K562 (cell line): ENCODE measurements at regions not wholly inside any gene's neighbourhood (a gene's known extent, or its start where the extent isn't known, plus 50 kb on each side); places are given as distances from the start of the nearest gene placed in this dataset.

Experiments
- ATAC-seq: fragments of 200-7000 bp; cut with Tn5 transposase; 3 replicates; pipeline ENCODE4 v1.9.1; 2020; ENCODE audit warnings: moderate library complexity
- BruUV-seq: library from RNA; stranded (reverse); fragments of 400-500 nt; replicated peaks from 2 replicates; lab custom pipeline; 2021; lab: Mats Ljungman, UMichigan
- CTCF ChIA-PET: fragments of 300-600 bp; formaldehyde crosslinking; extraction: SDS; loops from one replicate; lab custom pipeline; 2021; ENCODE audit warnings: low intra/inter-chr PET ratio; lab: Yijun Ruan, JAX
- POLR2A ChIA-PET: fragments of 300-600, 350-650 bp; sonication (Branson Sonifier 250); formaldehyde crosslinking; extraction: SDS; loops from one replicate; lab custom pipeline; 2021; ENCODE audit warnings: antibody characterized with exemption, inconsistent platforms; lab: Yijun Ruan, JAX
- DNase-seq, 4 experiments: peaks; one replicate each; pipeline versions ENCODE4 v3.0.0 to v3.0.0-alpha.2; 2011 to 2018; ENCODE audit warnings: low spot score in 3 of 4, mixed read lengths in 3 of 4; ENCODE audit errors: extremely low read depth in 1 of 4
- FAIRE-seq: peaks from 2 replicates; lab custom pipeline; 2011; peaks lifted over from hg19 to GRCh38; lab: Jason Lieb, UNC
- H2AFZ ChIP-seq: 2 replicates; pipeline ENCODE4 v1.6.0; 2011; ENCODE audit warnings: low read depth, low read length, control low read depth, inconsistent platforms
- H3K27ac ChIP-seq: fragments of 200-600 bp; 3 replicates; pipeline ENCODE4 v1.8.0; 2011; ENCODE audit warnings: low read depth, mild to moderate bottlenecking, control low read depth, inconsistent platforms, low read length, moderate library complexity, mixed read lengths; ENCODE audit errors: extremely low read depth
- H3K27me3 ChIP-seq, 2 experiments: fragments of 300-600 bp in 1 of 2; 2 replicates in 1 of 2; 3 replicates in 1 of 2; pipeline versions ENCODE4 v1.6.0 to v1.8.0; 2011; ENCODE audit warnings: inconsistent platforms in 2 of 2, low read length in 2 of 2, mild to moderate bottlenecking in 1 of 2, mixed read lengths in 1 of 2, moderate library complexity in 1 of 2; ENCODE audit not compliant: control insufficient read depth in 2 of 2, insufficient read depth in 2 of 2
- H3K36me3 ChIP-seq: fragments of 300-600 bp; 3 replicates; pipeline ENCODE4 v1.8.0; 2011; ENCODE audit warnings: mild to moderate bottlenecking, low read length, inconsistent platforms; ENCODE audit not compliant: control insufficient read depth, insufficient read depth
- H3K4me1 ChIP-seq, 2 experiments: fragments of 200-600 bp in 1 of 2; replicated peaks in 1 of 2; 2 replicates in 1 of 2; 3 replicates in 1 of 2; pipeline versions ENCODE4 v1.5.1 to v1.8.0; 2011; ENCODE audit warnings: inconsistent platforms in 2 of 2, low read length in 2 of 2, mild to moderate bottlenecking in 1 of 2, mixed read lengths in 1 of 2, moderate library complexity in 1 of 2; ENCODE audit not compliant: control insufficient read depth in 2 of 2, insufficient read depth in 2 of 2
- H3K4me2 ChIP-seq: 2 replicates; pipeline ENCODE4 v1.6.1; 2011; ENCODE audit warnings: low read length, control low read depth, inconsistent platforms, mixed read lengths; ENCODE audit not compliant: insufficient read depth
- H3K4me3 ChIP-seq: fragments of 200-600 bp; sonication (generic), shearing (Covaris generic); 2 replicates; pipeline ENCODE4 v1.5.1; 2016; ENCODE audit warnings: control low read depth, inconsistent platforms
- H3K79me2 ChIP-seq: fragments of 200-600 bp; 3 replicates; pipeline ENCODE4 v1.8.0; 2011; ENCODE audit warnings: low read length, inconsistent platforms; ENCODE audit not compliant: control insufficient read depth, insufficient read depth
- H3K9ac ChIP-seq, 2 experiments: 2 replicates each; pipeline versions ENCODE4 v1.6.0 to v1.6.1; 2011; ENCODE audit warnings: low read depth in 2 of 2, low read length in 2 of 2, control low read depth in 1 of 2, inconsistent platforms in 1 of 2, mild to moderate bottlenecking in 1 of 2, mixed read lengths in 1 of 2; ENCODE audit not compliant: insufficient read depth in 1 of 2
- H3K9me1 ChIP-seq: one replicate; pipeline ENCODE4 v1.6.0; 2011; ENCODE audit warnings: inconsistent platforms, mild to moderate bottlenecking, low read length, moderate library complexity; ENCODE audit not compliant: control insufficient read depth, insufficient read depth
- H3K9me3 ChIP-seq: replicated peaks from 2 replicates; pipeline ENCODE4 v1.5.1; 2011; ENCODE audit warnings: low read depth, low read length, inconsistent platforms; ENCODE audit not compliant: control insufficient read depth, insufficient read depth
- H4K20me1 ChIP-seq: replicated peaks from 2 replicates; pipeline ENCODE4 v1.6.1; 2011; ENCODE audit warnings: low read length, inconsistent platforms, mixed read lengths; ENCODE audit not compliant: control insufficient read depth, insufficient read depth
- TFE3 ChIP-seq: fragments of 450-650 bp; formaldehyde crosslinking; IDR thresholded peaks from 2 replicates; pipeline ENCODE4 v1.4.0; 2020; ENCODE audit warnings: mild to moderate bottlenecking, mixed read lengths
- WGBS: fragments of 100-300 bp; shearing (Covaris generic); methylation state at CpG from one replicate; pipeline ENCODE4 v1.1.6; 2016; ENCODE audit warnings: low coverage, mixed read lengths; ENCODE audit not compliant: insufficient coverage; ENCODE audit errors: missing lambda C conversion rate; 5-methylcytosine and 5-hydroxymethylcytosine counted together
- in situ Hi-C: fragments of 300-500 bp; cut with MboI; formaldehyde crosslinking; loops from 4 replicates; pipeline ENCODE4 v1.15.0; 2018; ENCODE audit warnings: inconsistent platforms, mixed read lengths
- intact Hi-C: fragments of 100-400 bp; cut with micrococcal nuclease; formaldehyde crosslinking; loops from 2 replicates; pipeline ENCODE4 v1.14.2; 2022
- TF ChIP-seq, protein P1 (sequence below): fragments of 450-650 bp; IDR thresholded peaks from 2 replicates; pipeline ENCODE4 v1.6.1; 2016; ENCODE audit warnings: mild to moderate bottlenecking, moderate library complexity

- peaks cover 26 to 31% of the 10 kb centered on the region in 2 experiments for H3K27me3 ChIP-seq
- no peaks in the 10 kb centered on the region; a peak in 1 of 5 replicates for H3K4me1 ChIP-seq
- peak; percentile 25; the same call in 2 of the 3 replicates for ATAC-seq
- no peak overlapping the region for H3K4me3 ChIP-seq
- no peak overlapping the region for H3K4me2 ChIP-seq
- no peaks in the 10 kb centered on the region for H3K79me2 ChIP-seq
- intact Hi-C loops: no loop called here
- DNase-seq: no peak
- H2AFZ ChIP-seq: peak overlapping the region; percentile 38
- POLR2A ChIA-PET: no interaction called here
- no peaks in the 10 kb centered on the region for H3K9me3 ChIP-seq
- H3K36me3 ChIP-seq: no peaks in the 10 kb centered on the region
- BruUV-seq: no TSS peak
- no peaks in the 10 kb centered on the region for H3K9me1 ChIP-seq
- CTCF ChIA-PET: no interaction called here
- H3K27ac ChIP-seq: no peak overlapping the region
- H4K20me1 ChIP-seq: no peaks in the 10 kb centered on the region
- TF ChIP-seq, protein P1, sequence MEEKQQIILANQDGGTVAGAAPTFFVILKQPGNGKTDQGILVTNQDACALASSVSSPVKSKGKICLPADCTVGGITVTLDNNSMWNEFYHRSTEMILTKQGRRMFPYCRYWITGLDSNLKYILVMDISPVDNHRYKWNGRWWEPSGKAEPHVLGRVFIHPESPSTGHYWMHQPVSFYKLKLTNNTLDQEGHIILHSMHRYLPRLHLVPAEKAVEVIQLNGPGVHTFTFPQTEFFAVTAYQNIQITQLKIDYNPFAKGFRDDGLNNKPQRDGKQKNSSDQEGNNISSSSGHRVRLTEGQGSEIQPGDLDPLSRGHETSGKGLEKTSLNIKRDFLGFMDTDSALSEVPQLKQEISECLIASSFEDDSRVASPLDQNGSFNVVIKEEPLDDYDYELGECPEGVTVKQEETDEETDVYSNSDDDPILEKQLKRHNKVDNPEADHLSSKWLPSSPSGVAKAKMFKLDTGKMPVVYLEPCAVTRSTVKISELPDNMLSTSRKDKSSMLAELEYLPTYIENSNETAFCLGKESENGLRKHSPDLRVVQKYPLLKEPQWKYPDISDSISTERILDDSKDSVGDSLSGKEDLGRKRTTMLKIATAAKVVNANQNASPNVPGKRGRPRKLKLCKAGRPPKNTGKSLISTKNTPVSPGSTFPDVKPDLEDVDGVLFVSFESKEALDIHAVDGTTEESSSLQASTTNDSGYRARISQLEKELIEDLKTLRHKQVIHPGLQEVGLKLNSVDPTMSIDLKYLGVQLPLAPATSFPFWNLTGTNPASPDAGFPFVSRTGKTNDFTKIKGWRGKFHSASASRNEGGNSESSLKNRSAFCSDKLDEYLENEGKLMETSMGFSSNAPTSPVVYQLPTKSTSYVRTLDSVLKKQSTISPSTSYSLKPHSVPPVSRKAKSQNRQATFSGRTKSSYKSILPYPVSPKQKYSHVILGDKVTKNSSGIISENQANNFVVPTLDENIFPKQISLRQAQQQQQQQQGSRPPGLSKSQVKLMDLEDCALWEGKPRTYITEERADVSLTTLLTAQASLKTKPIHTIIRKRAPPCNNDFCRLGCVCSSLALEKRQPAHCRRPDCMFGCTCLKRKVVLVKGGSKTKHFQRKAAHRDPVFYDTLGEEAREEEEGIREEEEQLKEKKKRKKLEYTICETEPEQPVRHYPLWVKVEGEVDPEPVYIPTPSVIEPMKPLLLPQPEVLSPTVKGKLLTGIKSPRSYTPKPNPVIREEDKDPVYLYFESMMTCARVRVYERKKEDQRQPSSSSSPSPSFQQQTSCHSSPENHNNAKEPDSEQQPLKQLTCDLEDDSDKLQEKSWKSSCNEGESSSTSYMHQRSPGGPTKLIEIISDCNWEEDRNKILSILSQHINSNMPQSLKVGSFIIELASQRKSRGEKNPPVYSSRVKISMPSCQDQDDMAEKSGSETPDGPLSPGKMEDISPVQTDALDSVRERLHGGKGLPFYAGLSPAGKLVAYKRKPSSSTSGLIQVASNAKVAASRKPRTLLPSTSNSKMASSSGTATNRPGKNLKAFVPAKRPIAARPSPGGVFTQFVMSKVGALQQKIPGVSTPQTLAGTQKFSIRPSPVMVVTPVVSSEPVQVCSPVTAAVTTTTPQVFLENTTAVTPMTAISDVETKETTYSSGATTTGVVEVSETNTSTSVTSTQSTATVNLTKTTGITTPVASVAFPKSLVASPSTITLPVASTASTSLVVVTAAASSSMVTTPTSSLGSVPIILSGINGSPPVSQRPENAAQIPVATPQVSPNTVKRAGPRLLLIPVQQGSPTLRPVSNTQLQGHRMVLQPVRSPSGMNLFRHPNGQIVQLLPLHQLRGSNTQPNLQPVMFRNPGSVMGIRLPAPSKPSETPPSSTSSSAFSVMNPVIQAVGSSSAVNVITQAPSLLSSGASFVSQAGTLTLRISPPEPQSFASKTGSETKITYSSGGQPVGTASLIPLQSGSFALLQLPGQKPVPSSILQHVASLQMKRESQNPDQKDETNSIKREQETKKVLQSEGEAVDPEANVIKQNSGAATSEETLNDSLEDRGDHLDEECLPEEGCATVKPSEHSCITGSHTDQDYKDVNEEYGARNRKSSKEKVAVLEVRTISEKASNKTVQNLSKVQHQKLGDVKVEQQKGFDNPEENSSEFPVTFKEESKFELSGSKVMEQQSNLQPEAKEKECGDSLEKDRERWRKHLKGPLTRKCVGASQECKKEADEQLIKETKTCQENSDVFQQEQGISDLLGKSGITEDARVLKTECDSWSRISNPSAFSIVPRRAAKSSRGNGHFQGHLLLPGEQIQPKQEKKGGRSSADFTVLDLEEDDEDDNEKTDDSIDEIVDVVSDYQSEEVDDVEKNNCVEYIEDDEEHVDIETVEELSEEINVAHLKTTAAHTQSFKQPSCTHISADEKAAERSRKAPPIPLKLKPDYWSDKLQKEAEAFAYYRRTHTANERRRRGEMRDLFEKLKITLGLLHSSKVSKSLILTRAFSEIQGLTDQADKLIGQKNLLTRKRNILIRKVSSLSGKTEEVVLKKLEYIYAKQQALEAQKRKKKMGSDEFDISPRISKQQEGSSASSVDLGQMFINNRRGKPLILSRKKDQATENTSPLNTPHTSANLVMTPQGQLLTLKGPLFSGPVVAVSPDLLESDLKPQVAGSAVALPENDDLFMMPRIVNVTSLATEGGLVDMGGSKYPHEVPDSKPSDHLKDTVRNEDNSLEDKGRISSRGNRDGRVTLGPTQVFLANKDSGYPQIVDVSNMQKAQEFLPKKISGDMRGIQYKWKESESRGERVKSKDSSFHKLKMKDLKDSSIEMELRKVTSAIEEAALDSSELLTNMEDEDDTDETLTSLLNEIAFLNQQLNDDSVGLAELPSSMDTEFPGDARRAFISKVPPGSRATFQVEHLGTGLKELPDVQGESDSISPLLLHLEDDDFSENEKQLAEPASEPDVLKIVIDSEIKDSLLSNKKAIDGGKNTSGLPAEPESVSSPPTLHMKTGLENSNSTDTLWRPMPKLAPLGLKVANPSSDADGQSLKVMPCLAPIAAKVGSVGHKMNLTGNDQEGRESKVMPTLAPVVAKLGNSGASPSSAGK: peak; percentile 29; the same call in 1 of the 2 replicates
- TF ChIP-seq TFE3 (CRISPR knock-in tag): no peak
- TF ChIP-seq, all 486 proteins: peak for 1
- H3K9ac ChIP-seq: no peak overlapping the region
- no peak for FAIRE-seq
- in situ Hi-C loops: no loop called here
- 24% methylated on average over 10 of the region's 10 CpGs for WGBS
These were observed 398.2 kb upstream of the NFE2L3 start for GRCh38 chr7:25753837-25754236.
